ENCODE measurements at regions not wholly inside any gene's neighbourhood (a gene's known extent, or its start where the extent isn't known, plus 50 kb on each side); places are given as distances from the start of the nearest gene placed in this dataset.

- no peak for TF ChIP-seq CTCF (IDR thresholded peaks at IDR 0.05; ENCODE audit: low read depth, low read length)
- no peak for DNase-seq (ENCODE audit: extremely low read depth, low read depth)
Measured at GRCh38 chr19:28327905-28328304, 885.0 kb downstream of the UQCRFS1 start.

- no peak for TF ChIP-seq CTCF (IDR thresholded peaks at IDR 0.05; ENCODE audit: low read depth, low read length)
- no peak for DNase-seq (ENCODE audit: extremely low read depth, low read depth)
Measured at GRCh38 chr19:28326746-28327145, 886.2 kb downstream of the UQCRFS1 start.

- no peak for DNase-seq (ENCODE audit: extremely low read depth, low read depth)
- TF ChIP-seq CTCF (IDR thresholded peaks at IDR 0.05; ENCODE audit: low read depth, low read length) = no peak
Measured at GRCh38 chr19:28324275-28325060, 888.5 kb downstream of the UQCRFS1 start.

- no peak for TF ChIP-seq CTCF (IDR thresholded peaks at IDR 0.05; ENCODE audit: low read depth, low read length)
- no peak for DNase-seq (ENCODE audit: extremely low read depth, low read depth)
Measured at GRCh38 chr19:28322945-28323344, 890.0 kb downstream of the UQCRFS1 start.

- no peak for DNase-seq (ENCODE audit: extremely low read depth, low read depth)
- TF ChIP-seq CTCF (IDR thresholded peaks at IDR 0.05; ENCODE audit: low read depth, low read length) = no peak
Measured at GRCh38 chr19:28322491-28322890, 890.5 kb downstream of the UQCRFS1 start.

- TF ChIP-seq CTCF (IDR thresholded peaks at IDR 0.05; ENCODE audit: low read depth, low read length) = no peak
- no peak for DNase-seq (ENCODE audit: extremely low read depth, low read depth)
Measured at GRCh38 chr19:28319918-28320317, 893.0 kb downstream of the UQCRFS1 start.

GRCh38 chr19:28319227-28319626 lies 893.7 kb downstream of the UQCRFS1 start:
- TF ChIP-seq CTCF (IDR thresholded peaks at IDR 0.05; ENCODE audit: low read depth, low read length) = no peak

More at GRCh38 chr19:28319227-28319626, 893.7 kb downstream of the UQCRFS1 start:
- no peak for DNase-seq (ENCODE audit: extremely low read depth, low read depth)

Data from AG09319 (cell line).